NT2/D1 (cell line): ENCODE measurements at regions not wholly inside any gene's neighbourhood (a gene's known extent, or its start where the extent isn't known, plus 50 kb on each side); places are given as distances from the start of the nearest gene placed in this dataset.

Experiments
- SUZ12 ChIP-seq: IDR thresholded peaks from 2 replicates; pipeline ENCODE4 v1.6.1; 2011; ENCODE audit not compliant: insufficient read length, insufficient read depth; ENCODE audit errors: extremely low read depth
- ZNF274 ChIP-seq: IDR thresholded peaks from 2 replicates; pipeline ENCODE4 v1.6.1; 2011; ENCODE audit warnings: mild to moderate bottlenecking, low read depth, low read length

- no peak for TF ChIP-seq SUZ12
- TF ChIP-seq ZNF274 = no peak
These were observed 479.6 kb downstream of the STK39 start for GRCh38 chr2:167767830-167768229.
